ENCODE measurements at regions not wholly inside any gene's neighbourhood (a gene's known extent, or its start where the extent isn't known, plus 50 kb on each side); places are given as distances from the start of the nearest gene placed in this dataset.
"Not testable (repeated sequence)": the region's sequence is repeated elsewhere in the genome, so short reads cannot be mapped to it uniquely, and the experiment has no call there.

GRCh38 chr1:163633366-163633765 lies 311.6 kb downstream of the NUF2 start:
- DNase-seq (ENCODE audit: low read depth in 4 of 4, low spot score in 3 of 4) = no peak

- DNase-seq (ENCODE audit: low read depth in 4 of 4, low spot score in 3 of 4) = not testable (repeated sequence)
These were observed 323.9 kb downstream of the NUF2 start for GRCh38 chr1:163645676-163646075.

- DNase-seq (ENCODE audit: low read depth in 4 of 4, low spot score in 3 of 4) = no peak
These were observed 328.9 kb downstream of the NUF2 start for GRCh38 chr1:163650624-163651023.

- DNase-seq (ENCODE audit: low read depth in 4 of 4, low spot score in 3 of 4) = no peak
These were observed 330.7 kb downstream of the NUF2 start for GRCh38 chr1:163652441-163652840.

- DNase-seq (ENCODE audit: low read depth in 4 of 4, low spot score in 3 of 4) = no peak
These were observed 333.8 kb downstream of the NUF2 start for GRCh38 chr1:163655565-163655964.

- no peak for DNase-seq (ENCODE audit: low read depth in 4 of 4, low spot score in 3 of 4)
These were observed 334.5 kb downstream of the NUF2 start for GRCh38 chr1:163656095-163656759.

GRCh38 chr1:163657719-163658118 lies 336.0 kb downstream of the NUF2 start:
- DNase-seq (ENCODE audit: low read depth in 4 of 4, low spot score in 3 of 4) = no peak

- no peak for DNase-seq (ENCODE audit: low read depth in 4 of 4, low spot score in 3 of 4)
These were observed 339.6 kb downstream of the NUF2 start for GRCh38 chr1:163661391-163661790.

GRCh38 chr1:163664671-163665335 lies 343.0 kb downstream of the NUF2 start:
- DNase-seq (ENCODE audit: low read depth in 4 of 4, low spot score in 3 of 4) = no peak

GRCh38 chr1:163668472-163668871 lies 346.7 kb downstream of the NUF2 start:
- no peak for DNase-seq (ENCODE audit: low read depth in 4 of 4, low spot score in 3 of 4)

GRCh38 chr1:163670989-163671757 lies 349.4 kb downstream of the NUF2 start:
- DNase-seq (ENCODE audit: low read depth in 4 of 4, low spot score in 3 of 4) = no peak

- peak; percentile 11 to 35 (median 20) for DNase-seq (ENCODE audit: low read depth in 4 of 4, low spot score in 3 of 4)
These were observed 351.4 kb downstream of the NUF2 start for GRCh38 chr1:163672976-163673758.

GRCh38 chr1:163673759-163674151 lies 352.0 kb downstream of the NUF2 start:
- DNase-seq (ENCODE audit: low read depth in 4 of 4, low spot score in 3 of 4) = peak; percentile 42 to 63 (median 48)

GRCh38 chr1:163674236-163674635 lies 352.5 kb downstream of the NUF2 start:
- no peak for DNase-seq (ENCODE audit: low read depth in 4 of 4, low spot score in 3 of 4)

- DNase-seq (ENCODE audit: low read depth in 4 of 4, low spot score in 3 of 4) = no peak
These were observed 363.0 kb downstream of the NUF2 start for GRCh38 chr1:163684785-163685184.

GRCh38 chr1:163692266-163692665 lies 370.5 kb downstream of the NUF2 start:
- no peak for DNase-seq (ENCODE audit: low read depth in 4 of 4, low spot score in 3 of 4)

- no peak for DNase-seq (ENCODE audit: low read depth in 4 of 4, low spot score in 3 of 4)
These were observed 375.4 kb downstream of the NUF2 start for GRCh38 chr1:163697137-163697536.

- peak; percentile 14 to 46 (median 28) for DNase-seq (ENCODE audit: low read depth in 4 of 4, low spot score in 3 of 4)
These were observed 380.1 kb downstream of the NUF2 start for GRCh38 chr1:163701783-163702374.

- no peak for DNase-seq (ENCODE audit: low read depth in 4 of 4, low spot score in 3 of 4)
These were observed 382.0 kb downstream of the NUF2 start for GRCh38 chr1:163703794-163704193.

- DNase-seq (ENCODE audit: low read depth in 4 of 4, low spot score in 3 of 4) = no peak
These were observed 385.2 kb downstream of the NUF2 start for GRCh38 chr1:163706915-163707314.
